Right lobe of liver (tissue), 4 donors: ENCODE measurements at regions not wholly inside any gene's neighbourhood (a gene's known extent, or its start where the extent isn't known, plus 50 kb on each side); places are given as distances from the start of the nearest gene placed in this dataset.

Source experiments
- CTCF ChIP-seq, 4 donors: fragments of 200-600 bp in 3 of 4; fragments of 450-650 bp in 1 of 4; IDR thresholded peaks; one replicate each; pipeline versions ENCODE4 v1.5.1 to v1.8.0; 2016 to 2022; ENCODE audit warnings: antibody characterized with exemption in 4 of 4, mild to moderate bottlenecking in 2 of 4
- POLR2A ChIP-seq: fragments of 450-650 bp; IDR thresholded peaks from one replicate; pipeline ENCODE4 v1.6.1; 2017; ENCODE audit warnings: antibody characterized with exemption, mild to moderate bottlenecking
- donor health status: DM: no; HTN: no; CAD: no.
- donor health status: DM: no; HTN: no; CAD: no.
- donor health status: DM: no; HTN: yes; CAD: no.

GRCh38 chr17:6304894-6305612 is 129.9 kb downstream of the AIPL1 start:
- TF ChIP-seq POLR2A (no peak), CTCF (IDR thresholded peaks at IDR 0.05) (no peak)
